Stimulated activated CD4-positive, alpha-beta T cell treated with anti-CD3 and anti-CD28 coated beads, TNF-alpha, amount 100 ng/mL, for 24 hours (primary cell): ENCODE measurements at regions not wholly inside any gene's neighbourhood (a gene's known extent, or its start where the extent isn't known, plus 50 kb on each side); places are given as distances from the start of the nearest gene placed in this dataset.

ENCODE experiments used
- DNase-seq, 3 experiments: peaks; one replicate each; pipeline ENCODE4 v3.0.0-alpha.2; 2020; ENCODE audit warnings: low read depth in 3 of 3

DNA sequence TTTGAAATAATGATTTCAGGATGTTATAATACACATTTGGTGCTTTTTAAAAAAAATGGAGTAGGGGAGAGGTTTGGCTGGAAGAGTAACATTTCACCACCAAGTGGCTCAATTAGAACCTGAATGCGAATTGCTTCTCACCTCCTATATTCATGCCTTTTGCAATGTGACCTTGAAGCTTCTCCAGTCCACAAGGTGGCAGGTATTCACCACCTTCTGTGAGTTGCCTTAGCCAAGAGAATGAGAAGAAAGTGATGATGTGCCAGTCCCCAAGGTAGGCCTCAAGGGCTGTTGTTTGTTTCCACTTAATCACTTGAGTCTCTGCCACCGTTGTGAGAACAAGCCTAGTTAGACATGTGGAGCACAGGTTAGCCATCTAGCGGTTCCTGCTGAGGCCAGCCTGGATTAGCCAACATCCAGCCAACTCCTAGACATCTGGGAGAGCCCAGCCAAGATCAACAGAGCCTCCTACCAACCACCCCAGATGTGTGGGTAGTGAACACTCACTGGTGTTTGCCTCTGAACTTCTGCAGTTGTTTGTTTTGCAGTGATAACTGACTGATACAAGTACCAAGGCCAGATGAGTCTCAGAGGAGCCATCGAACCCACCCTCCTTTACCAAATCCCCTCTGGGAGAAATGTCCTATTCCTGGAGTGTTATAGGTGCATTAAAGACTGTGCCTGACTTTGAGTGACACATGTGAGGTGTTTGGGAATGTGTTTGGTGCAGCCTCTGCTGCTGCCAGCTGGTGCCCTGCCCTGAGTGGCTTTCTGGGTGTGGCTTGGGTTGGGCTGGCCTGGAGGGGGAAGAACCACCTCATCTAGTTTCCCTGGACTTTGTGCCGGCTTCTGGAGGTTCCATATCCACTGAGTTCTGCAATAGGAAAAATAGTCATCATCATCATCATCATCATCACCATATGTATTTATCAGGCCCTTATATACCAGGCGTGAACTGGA lies 132.5 kb upstream of the RFLNA start:
- DNase-seq: no peak

GRCh38 chr12:124165695-124166094 lies 129.2 kb upstream of the RFLNA start:
- no peak for DNase-seq

- no peak for DNase-seq
Observed at GRCh38 chr12:124167141-124167540, 127.8 kb upstream of the RFLNA start.

DNA sequence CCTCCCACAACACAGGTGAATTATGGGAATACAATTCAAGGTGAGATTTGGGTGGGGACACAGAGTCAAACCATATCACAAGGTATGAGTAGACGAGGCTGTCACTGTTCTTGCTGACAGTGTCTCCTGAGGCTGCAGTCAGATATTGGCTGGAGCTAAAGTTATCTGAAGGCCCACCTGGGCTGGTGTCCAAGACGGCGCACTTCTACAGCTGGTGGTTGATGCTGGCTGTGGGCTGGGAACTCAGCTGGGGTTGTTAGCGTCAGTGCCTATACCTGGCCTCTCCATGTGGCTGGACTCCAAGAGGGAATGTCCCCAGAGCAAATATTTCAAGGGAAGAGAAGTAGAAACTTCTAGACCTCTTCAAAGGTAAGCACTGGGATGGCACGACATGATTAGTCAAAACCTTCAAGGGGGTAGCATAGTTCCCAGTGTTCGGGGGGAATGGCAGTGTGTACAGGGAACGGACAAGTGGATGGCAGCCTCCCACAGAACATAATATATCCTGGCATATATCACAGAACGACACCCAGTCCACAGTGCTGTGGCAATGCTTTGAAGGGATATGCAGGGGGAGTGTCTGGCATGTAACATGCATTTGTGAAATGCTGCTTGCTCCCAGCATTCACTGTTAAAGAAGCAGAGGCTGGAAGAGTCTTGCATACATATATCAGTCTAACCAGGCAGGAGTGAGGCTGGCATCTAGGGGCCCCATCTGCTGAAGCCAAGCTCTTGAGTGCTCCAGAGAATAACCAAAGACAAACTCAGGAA lies 126.7 kb upstream of the RFLNA start:
- DNase-seq: no peak

GRCh38 chr12:124169577-124170284 lies 125.2 kb upstream of the RFLNA start:
- no peak for DNase-seq

- DNase-seq: no peak
Observed at GRCh38 chr12:124170760-124171159, 124.1 kb upstream of the RFLNA start.

- DNase-seq: no peak
Observed at GRCh38 chr12:124171231-124171979, 123.5 kb upstream of the RFLNA start.

GRCh38 chr12:124172636-124173035 lies 122.3 kb upstream of the RFLNA start:
- DNase-seq: no peak

DNA sequence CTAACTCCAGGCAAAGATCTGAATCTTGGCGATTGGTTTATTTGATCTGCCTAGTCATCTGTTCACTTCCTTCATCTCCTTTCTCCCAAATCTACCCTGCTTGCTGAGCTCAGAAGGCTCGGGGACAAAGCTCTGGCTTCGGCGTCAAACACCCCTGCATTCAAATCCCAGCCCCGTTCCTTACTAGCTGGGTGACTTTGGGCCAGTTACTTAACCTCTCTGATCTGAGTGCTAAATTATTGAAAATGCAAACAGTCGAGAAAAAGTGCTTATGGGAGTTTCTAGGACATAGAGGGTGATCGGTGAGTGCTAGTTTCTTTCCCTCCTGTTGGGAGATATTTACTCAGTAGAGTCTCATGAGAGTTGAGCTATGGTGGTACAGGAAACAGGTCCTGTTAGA lies 121.2 kb upstream of the RFLNA start:
- no peak for DNase-seq

DNA sequence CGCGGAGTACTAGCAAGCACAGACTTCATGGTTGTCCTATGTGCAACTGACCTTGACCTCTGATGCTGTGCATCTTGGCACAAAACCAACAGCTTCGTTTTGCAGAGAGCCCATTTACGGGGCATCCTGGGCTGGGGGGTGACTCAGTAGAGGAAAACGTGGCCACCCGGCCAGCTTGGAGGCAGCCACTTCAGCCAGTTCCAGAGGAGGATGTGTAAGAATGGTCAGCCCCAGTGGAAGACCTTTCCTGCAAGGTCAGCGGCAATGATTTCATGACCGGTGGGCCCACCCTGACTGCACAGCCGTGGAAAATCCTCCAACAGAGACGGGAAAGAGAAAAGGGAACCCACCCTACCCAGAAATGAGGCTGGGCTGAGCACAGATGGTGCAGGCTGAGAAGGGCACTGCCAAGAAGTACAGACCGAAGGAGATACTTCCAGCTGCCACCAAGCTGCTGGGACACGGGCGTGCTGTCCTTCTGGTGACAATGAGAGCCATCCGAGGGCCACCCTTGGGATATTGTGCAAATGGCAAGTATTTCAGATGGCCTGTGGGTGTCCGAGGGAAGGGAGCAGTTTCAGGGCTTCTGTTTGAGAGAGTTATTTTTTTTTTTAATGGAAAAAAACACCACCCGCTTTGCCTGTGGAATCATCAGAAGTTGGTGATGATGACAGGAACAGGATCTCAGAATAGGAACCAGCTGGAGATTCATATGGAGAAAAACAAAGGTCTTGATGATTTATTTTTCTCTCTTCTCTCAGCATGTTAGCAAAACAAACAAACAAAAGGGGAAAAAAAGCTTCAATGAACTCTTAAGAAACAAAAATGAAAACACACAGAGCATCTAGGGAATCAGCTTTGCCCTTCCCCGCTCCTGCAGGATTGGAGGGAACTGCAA lies 120.2 kb upstream of the RFLNA start:
- no peak for DNase-seq

DNA sequence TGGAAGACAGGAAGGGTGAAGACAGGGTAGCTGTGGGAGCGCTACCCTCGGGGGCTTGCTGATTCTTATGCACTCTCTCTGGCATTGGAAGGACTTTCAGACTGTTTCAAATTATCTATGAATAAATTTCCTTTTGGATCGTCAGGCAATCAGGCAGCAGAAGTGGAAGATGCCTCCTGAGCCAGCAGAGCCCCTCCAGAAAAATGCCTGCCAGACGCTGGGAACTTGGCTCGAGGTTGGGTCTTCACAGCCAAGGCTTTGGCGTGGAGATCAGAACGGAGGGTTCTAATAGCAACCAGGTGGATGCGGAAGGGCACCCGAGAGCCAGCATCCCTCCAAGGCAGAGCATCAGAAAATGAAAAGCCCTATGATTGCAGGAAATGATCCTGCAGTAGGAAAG lies 119.2 kb upstream of the RFLNA start:
- no peak for DNase-seq

- no peak for DNase-seq
Observed at GRCh38 chr12:124177276-124177950, 117.5 kb upstream of the RFLNA start.

GRCh38 chr12:124177951-124178316 lies 117.0 kb upstream of the RFLNA start:
- DNase-seq: no peak

DNA sequence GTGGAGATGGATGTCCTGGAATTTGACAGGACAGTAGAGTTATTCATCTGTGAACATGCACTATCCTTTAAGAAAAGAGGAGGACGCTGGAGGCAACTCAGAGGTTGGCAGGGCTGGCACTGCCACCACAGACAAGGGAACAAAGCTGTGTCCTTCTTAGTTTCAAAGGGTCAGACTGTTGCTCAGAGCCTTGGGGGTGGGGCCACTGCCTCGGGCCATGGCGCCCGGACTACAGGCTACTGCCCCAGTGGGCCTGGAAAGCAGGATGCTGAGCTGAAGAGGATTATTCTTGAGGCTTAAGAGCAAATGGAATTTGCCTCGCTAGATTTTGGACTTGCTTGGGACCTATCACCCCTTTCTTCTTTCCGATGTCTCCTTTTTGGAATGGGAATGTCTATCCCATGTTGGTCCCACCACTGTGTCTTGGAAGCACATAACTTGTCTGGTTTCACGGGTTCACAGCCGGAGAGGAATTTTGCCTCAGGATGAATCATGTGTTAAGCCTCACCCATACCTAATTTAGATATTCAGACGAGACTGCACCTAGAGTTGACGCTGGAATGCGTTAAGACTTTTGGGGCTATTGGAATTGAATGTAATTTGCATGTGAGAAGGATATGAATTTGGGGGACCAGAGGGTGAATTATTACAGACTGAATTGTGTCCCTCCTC lies 114.8 kb upstream of the RFLNA start:
- no peak for DNase-seq

DNA sequence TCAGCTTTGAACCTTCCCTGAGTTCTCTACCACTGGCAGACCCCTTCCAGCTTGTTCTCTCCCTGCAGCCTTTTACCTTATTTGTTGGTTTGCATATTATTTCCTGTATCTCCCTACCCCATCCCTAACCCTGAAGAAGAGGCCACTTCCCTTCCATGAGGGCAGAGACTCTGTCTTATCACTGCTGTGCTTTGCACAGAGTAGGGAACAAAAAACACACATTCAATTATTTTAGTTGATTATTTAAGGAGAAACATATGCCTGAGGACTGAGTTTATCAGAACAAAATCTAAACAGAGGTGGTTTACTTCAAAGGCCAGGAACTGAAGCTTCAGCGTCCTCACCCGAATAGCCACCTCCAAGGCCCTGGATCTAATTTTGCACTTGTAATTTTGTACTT lies 111.7 kb upstream of the RFLNA start:
- DNase-seq: no peak

DNA sequence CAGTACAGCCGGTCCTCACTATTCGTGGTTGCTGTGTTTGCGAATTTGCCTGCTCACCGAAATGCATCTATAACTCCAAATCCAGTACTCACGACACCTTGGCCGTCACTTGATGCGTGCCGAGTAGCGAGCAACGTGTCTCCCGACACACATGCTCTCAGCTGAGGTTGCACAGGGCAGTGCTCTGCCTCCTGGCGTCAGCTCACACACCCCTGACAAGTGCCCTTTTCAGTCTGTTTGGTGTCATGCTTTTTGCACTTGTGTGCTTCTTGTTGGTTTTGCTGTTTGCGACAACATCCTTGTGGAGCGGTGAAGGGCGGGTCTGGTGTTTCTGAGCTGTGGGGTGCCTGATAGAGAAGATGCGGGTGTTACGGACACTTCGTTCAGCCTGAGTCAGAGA lies 110.4 kb upstream of the RFLNA start:
- DNase-seq: no peak

- DNase-seq: no peak
Observed at GRCh38 chr12:124185971-124186686, 108.8 kb upstream of the RFLNA start.

GRCh38 chr12:124188084-124188483 lies 106.8 kb upstream of the RFLNA start:
- no peak for DNase-seq
